HepG2 (cell line): ENCODE measurements at regions not wholly inside any gene's neighbourhood (a gene's known extent, or its start where the extent isn't known, plus 50 kb on each side); places are given as distances from the start of the nearest gene placed in this dataset.

ENCODE experiments used
- ATAD3A ChIP-seq: sonication (generic); formaldehyde crosslinking; IDR thresholded peaks from 2 replicates; pipeline ENCODE4 v1.4.0; 2020; ENCODE audit warnings: missing genetic modification reagents
- CAMTA2 ChIP-seq: sonication (generic); formaldehyde crosslinking; IDR thresholded peaks from 2 replicates; pipeline ENCODE4 v1.4.0; 2020; ENCODE audit warnings: mild to moderate bottlenecking, missing genetic modification reagents, borderline replicate concordance
- DPF2 ChIP-seq: sonication (generic); formaldehyde crosslinking; IDR thresholded peaks from 2 replicates; pipeline ENCODE4 v1.4.0; 2020; ENCODE audit warnings: mild to moderate bottlenecking, low read depth, missing genetic modification reagents, borderline replicate concordance
- HNRNPH1 ChIP-seq: fragments of 200-400 bp; formaldehyde crosslinking; optimal IDR thresholded peaks from 2 replicates; pipeline ENCODE3; 2017; ENCODE audit warnings: mild to moderate bottlenecking, low read depth, low read length
- MTA1 ChIP-seq: sonication (generic); formaldehyde crosslinking; IDR thresholded peaks from 2 replicates; pipeline ENCODE4 v1.4.0; 2020; ENCODE audit warnings: missing genetic modification reagents, mild to moderate bottlenecking, borderline replicate concordance
- NAIF1 ChIP-seq: sonication (generic); formaldehyde crosslinking; IDR thresholded peaks from 2 replicates; pipeline ENCODE4 v1.5.0; 2020; ENCODE audit warnings: mild to moderate bottlenecking, missing genetic modification reagents, borderline replicate concordance
- SALL1 ChIP-seq: sonication (generic); formaldehyde crosslinking; IDR thresholded peaks from 2 replicates; pipeline ENCODE4 v1.8.0; 2022; ENCODE audit warnings: mild to moderate bottlenecking, missing genetic modification reagents
- SATB2 ChIP-seq: sonication (generic); formaldehyde crosslinking; IDR thresholded peaks from 2 replicates; pipeline ENCODE4 v1.5.0; 2020; ENCODE audit warnings: missing genetic modification reagents
- TOE1 ChIP-seq: sonication (generic); formaldehyde crosslinking; IDR thresholded peaks from 2 replicates; pipeline ENCODE4 v1.4.0; 2020; ENCODE audit warnings: mild to moderate bottlenecking, missing genetic modification reagents
- ZMYM4 ChIP-seq: sonication (generic); formaldehyde crosslinking; IDR thresholded peaks from 2 replicates; pipeline ENCODE4 v1.8.1; 2023; ENCODE audit warnings: mild to moderate bottlenecking, missing genetic modification reagents
- ZNF263 ChIP-seq: sonication (generic); formaldehyde crosslinking; IDR thresholded peaks from 2 replicates; pipeline ENCODE4 v1.4.0; 2020; ENCODE audit warnings: missing genetic modification reagents
- ZNF331 ChIP-seq: sonication (generic); formaldehyde crosslinking; IDR thresholded peaks from 2 replicates; pipeline ENCODE4 v1.4.0; 2020; ENCODE audit warnings: missing genetic modification reagents
- ZNF670 ChIP-seq: sonication (generic); formaldehyde crosslinking; IDR thresholded peaks from 2 replicates; pipeline ENCODE4 v1.8.0; 2022; ENCODE audit warnings: mild to moderate bottlenecking, missing genetic modification reagents, borderline replicate concordance
- ZNF75D ChIP-seq: sonication (generic); formaldehyde crosslinking; IDR thresholded peaks from 2 replicates; pipeline ENCODE4 v1.8.1; 2023; ENCODE audit warnings: missing genetic modification reagents, mild to moderate bottlenecking, borderline replicate concordance
- ZNF792 ChIP-seq: IDR thresholded peaks from 2 replicates; pipeline ENCODE4 v1.6.1; 2016
- TF ChIP-seq, protein P1 (sequence below): sonication (generic); formaldehyde crosslinking; IDR thresholded peaks from 2 replicates; pipeline ENCODE4 v1.5.1; 2020; ENCODE audit warnings: missing genetic modification reagents, mild to moderate bottlenecking, borderline replicate concordance
- TF ChIP-seq, protein P2 (sequence below): sonication (generic); formaldehyde crosslinking; IDR thresholded peaks from 2 replicates; pipeline ENCODE4 v1.8.1; 2023; ENCODE audit warnings: mild to moderate bottlenecking, missing genetic modification reagents
- TF ChIP-seq, protein P3 (sequence below): sonication (generic); formaldehyde crosslinking; IDR thresholded peaks from 2 replicates; pipeline ENCODE4 v1.4.0; 2020; ENCODE audit warnings: missing genetic modification reagents
- TF ChIP-seq, protein P4 (sequence below): sonication (generic); formaldehyde crosslinking; IDR thresholded peaks from 2 replicates; pipeline ENCODE4 v1.5.1; 2020; ENCODE audit warnings: mild to moderate bottlenecking, missing genetic modification reagents, moderate library complexity
- TF ChIP-seq, protein P5 (sequence below): sonication (generic); formaldehyde crosslinking; IDR thresholded peaks from 2 replicates; pipeline ENCODE4 v1.5.0; 2020; ENCODE audit warnings: mild to moderate bottlenecking, missing genetic modification reagents
- TF ChIP-seq, protein P6 (sequence below): sonication (generic); formaldehyde crosslinking; IDR thresholded peaks from 2 replicates; pipeline ENCODE4 v1.9.0; 2021; ENCODE audit warnings: missing genetic modification reagents, mild to moderate bottlenecking, borderline replicate concordance
- TF ChIP-seq, protein P7 (sequence below): IDR thresholded peaks from 2 replicates; pipeline ENCODE4 v1.6.1; 2016; ENCODE audit warnings: low read depth

DNA sequence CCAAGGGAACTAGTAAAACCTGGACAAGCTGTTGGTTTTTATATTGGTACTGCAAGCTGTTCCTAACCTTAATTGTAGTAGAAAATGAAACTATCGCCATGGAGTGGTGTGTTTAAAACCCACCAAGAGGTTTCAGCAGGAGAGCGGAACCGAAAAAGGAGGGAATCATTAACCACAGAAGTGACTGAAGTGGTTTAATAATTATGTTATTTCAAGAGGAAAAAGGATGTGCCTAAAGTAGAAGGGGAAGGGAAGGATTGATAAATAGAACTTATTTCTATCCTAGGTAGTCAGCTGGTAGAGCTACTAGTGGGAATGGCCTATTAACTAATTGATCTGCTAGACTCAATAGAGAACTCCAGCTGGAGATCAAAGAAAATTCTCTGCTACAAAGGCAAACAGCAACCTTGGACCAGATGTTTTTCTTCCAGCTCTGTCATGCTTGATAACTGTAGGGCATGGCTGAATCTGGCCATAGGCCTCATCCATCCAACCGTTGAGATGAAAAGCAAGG, 91.8 kb downstream of the BAMBI start (continued):
- TF ChIP-seq, protein P1, sequence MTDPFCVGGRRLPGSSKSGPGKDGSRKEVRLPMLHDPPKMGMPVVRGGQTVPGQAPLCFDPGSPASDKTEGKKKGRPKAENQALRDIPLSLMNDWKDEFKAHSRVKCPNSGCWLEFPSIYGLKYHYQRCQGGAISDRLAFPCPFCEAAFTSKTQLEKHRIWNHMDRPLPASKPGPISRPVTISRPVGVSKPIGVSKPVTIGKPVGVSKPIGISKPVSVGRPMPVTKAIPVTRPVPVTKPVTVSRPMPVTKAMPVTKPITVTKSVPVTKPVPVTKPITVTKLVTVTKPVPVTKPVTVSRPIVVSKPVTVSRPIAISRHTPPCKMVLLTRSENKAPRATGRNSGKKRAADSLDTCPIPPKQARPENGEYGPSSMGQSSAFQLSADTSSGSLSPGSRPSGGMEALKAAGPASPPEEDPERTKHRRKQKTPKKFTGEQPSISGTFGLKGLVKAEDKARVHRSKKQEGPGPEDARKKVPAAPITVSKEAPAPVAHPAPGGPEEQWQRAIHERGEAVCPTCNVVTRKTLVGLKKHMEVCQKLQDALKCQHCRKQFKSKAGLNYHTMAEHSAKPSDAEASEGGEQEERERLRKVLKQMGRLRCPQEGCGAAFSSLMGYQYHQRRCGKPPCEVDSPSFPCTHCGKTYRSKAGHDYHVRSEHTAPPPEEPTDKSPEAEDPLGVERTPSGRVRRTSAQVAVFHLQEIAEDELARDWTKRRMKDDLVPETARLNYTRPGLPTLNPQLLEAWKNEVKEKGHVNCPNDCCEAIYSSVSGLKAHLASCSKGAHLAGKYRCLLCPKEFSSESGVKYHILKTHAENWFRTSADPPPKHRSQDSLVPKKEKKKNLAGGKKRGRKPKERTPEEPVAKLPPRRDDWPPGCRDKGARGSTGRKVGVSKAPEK (CRISPR knock-in tag), result no peak
- TF ChIP-seq, protein P2, sequence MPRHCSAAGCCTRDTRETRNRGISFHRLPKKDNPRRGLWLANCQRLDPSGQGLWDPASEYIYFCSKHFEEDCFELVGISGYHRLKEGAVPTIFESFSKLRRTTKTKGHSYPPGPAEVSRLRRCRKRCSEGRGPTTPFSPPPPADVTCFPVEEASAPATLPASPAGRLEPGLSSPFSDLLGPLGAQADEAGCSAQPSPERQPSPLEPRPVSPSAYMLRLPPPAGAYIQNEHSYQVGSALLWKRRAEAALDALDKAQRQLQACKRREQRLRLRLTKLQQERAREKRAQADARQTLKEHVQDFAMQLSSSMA (CRISPR knock-in tag), result no peak
- no peak for TF ChIP-seq ZNF75D (CRISPR knock-in tag)
- no peak for TF ChIP-seq HNRNPH1
- TF ChIP-seq ZNF331 (CRISPR knock-in tag), result peak; percentile 46; the same call in 1 of the 2 replicates
- TF ChIP-seq SALL1 (CRISPR knock-in tag), result peak; percentile 77
- no peak for TF ChIP-seq TOE1
- TF ChIP-seq ZNF792 (CRISPR knock-in tag), result peak; percentile 51; the same call in 1 of the 2 replicates
- no peak for TF ChIP-seq ZNF263 (CRISPR knock-in tag)
- TF ChIP-seq ATAD3A, result no peak
- peak; percentile 62 for TF ChIP-seq ZMYM4 (CRISPR knock-in tag)
- TF ChIP-seq, protein P3, sequence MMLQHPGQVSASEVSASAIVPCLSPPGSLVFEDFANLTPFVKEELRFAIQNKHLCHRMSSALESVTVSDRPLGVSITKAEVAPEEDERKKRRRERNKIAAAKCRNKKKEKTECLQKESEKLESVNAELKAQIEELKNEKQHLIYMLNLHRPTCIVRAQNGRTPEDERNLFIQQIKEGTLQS (CRISPR knock-in tag), result no peak
- TF ChIP-seq, protein P4, sequence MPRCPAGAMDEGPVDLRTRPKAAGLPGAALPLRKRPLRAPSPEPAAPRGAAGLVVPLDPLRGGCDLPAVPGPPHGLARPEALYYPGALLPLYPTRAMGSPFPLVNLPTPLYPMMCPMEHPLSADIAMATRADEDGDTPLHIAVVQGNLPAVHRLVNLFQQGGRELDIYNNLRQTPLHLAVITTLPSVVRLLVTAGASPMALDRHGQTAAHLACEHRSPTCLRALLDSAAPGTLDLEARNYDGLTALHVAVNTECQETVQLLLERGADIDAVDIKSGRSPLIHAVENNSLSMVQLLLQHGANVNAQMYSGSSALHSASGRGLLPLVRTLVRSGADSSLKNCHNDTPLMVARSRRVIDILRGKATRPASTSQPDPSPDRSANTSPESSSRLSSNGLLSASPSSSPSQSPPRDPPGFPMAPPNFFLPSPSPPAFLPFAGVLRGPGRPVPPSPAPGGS (CRISPR knock-in tag), result no peak
- TF ChIP-seq, protein P5, sequence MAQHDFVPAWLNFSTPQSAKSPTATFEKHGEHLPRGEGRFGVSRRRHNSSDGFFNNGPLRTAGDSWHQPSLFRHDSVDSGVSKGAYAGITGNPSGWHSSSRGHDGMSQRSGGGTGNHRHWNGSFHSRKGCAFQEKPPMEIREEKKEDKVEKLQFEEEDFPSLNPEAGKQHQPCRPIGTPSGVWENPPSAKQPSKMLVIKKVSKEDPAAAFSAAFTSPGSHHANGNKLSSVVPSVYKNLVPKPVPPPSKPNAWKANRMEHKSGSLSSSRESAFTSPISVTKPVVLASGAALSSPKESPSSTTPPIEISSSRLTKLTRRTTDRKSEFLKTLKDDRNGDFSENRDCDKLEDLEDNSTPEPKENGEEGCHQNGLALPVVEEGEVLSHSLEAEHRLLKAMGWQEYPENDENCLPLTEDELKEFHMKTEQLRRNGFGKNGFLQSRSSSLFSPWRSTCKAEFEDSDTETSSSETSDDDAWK (CRISPR knock-in tag), result no peak
- no peak for TF ChIP-seq ZNF670
- TF ChIP-seq NAIF1 (CRISPR knock-in tag), result 0 out of 2 replicates have a peak, but pooled peaks have one; percentile 31
- TF ChIP-seq, protein P6, sequence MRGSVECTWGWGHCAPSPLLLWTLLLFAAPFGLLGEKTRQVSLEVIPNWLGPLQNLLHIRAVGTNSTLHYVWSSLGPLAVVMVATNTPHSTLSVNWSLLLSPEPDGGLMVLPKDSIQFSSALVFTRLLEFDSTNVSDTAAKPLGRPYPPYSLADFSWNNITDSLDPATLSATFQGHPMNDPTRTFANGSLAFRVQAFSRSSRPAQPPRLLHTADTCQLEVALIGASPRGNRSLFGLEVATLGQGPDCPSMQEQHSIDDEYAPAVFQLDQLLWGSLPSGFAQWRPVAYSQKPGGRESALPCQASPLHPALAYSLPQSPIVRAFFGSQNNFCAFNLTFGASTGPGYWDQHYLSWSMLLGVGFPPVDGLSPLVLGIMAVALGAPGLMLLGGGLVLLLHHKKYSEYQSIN (CRISPR knock-in tag), result no peak
- TF ChIP-seq, protein P7, sequence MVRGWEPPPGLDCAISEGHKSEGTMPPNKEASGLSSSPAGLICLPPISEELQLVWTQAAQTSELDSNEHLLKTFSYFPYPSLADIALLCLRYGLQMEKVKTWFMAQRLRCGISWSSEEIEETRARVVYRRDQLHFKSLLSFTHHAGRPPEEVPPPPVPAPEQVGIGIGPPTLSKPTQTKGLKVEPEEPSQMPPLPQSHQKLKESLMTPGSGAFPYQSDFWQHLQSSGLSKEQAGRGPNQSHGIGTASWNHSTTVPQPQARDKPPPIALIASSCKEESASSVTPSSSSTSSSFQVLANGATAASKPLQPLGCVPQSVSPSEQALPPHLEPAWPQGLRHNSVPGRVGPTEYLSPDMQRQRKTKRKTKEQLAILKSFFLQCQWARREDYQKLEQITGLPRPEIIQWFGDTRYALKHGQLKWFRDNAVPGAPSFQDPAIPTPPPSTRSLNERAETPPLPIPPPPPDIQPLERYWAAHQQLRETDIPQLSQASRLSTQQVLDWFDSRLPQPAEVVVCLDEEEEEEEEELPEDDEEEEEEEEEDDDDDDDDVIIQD (CRISPR knock-in tag), result peak; percentile 64; the same call in 1 of the 2 replicates
- no peak for TF ChIP-seq CAMTA2 (CRISPR knock-in tag)
- no peak for TF ChIP-seq MTA1 (CRISPR knock-in tag)
- 0 out of 2 replicates have a peak, but pooled peaks have one; percentile 11 for TF ChIP-seq DPF2 (CRISPR knock-in tag)
- TF ChIP-seq SATB2, result no peak
